ENCODE measurements at regions not wholly inside any gene's neighbourhood (a gene's known extent, or its start where the extent isn't known, plus 50 kb on each side); places are given as distances from the start of the nearest gene placed in this dataset.
"Not testable (repeated sequence)": the region's sequence is repeated elsewhere in the genome, so short reads cannot be mapped to it uniquely, and the experiment has no call there.

DNA sequence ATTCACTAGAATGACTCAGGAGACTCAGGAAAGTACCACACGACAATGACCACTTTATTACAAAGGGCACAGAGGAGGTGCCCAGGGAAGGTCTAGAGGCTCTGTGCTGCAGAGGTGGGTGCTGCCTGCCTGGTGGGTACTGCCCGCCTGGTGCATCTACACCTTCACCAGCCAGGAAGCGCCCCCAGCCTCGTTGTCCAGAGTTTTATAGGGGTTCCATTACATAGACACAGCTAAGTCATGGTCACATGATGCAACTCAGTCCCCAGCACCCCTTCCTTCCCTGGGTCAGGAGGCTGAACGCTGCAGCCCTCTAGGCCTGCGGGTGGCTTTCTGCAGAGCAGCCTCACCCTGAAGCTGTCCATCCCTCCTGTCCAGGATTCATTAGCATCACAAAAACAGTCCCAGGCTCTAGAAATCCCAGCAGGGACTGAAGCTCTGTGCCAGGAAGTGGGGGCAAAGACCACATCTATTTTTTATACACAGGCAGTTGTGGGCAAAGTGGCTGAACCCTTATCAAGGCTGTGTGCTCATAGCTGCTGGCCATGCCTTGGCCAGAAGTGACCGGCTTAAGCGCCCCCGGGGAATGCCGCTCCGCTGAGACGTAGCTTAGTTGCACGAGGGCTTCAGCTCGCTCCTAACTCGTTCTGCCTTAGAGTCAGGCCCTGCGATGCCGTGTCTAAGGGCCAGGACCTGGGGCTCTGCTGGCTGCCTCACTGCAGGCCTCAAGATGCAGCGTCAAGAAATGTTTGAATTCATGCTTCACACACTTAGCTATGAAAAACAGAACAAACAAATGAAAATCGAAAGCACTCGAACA lies 219.0 kb downstream of the GLRX3 start:
- DNase-seq (ENCODE audit: extremely low spot score) = no peak
- CTCF ChIA-PET = no interaction called here
- TF ChIP-seq CTBP1 (IDR thresholded peaks at IDR 0.05; ENCODE audit: borderline replicate concordance) = no peak
- TF ChIP-seq FOXK2 (IDR thresholded peaks at IDR 0.05) = no peak
- no peak for TF ChIP-seq ARNT (IDR thresholded peaks at IDR 0.05)
- TF ChIP-seq ELF4 (IDR thresholded peaks at IDR 0.05) = no peak
- TF ChIP-seq ZNF384 (IDR thresholded peaks at IDR 0.05) = no peak
- no peak for TF ChIP-seq HDGF (IDR thresholded peaks at IDR 0.05; ENCODE audit: borderline replicate concordance)
- TF ChIP-seq SUZ12 (IDR thresholded peaks at IDR 0.05) = no peak
- no peak for TF ChIP-seq BHLHE40 (IDR thresholded peaks at IDR 0.05; ENCODE audit: borderline replicate concordance)
- TF ChIP-seq, protein P1, sequence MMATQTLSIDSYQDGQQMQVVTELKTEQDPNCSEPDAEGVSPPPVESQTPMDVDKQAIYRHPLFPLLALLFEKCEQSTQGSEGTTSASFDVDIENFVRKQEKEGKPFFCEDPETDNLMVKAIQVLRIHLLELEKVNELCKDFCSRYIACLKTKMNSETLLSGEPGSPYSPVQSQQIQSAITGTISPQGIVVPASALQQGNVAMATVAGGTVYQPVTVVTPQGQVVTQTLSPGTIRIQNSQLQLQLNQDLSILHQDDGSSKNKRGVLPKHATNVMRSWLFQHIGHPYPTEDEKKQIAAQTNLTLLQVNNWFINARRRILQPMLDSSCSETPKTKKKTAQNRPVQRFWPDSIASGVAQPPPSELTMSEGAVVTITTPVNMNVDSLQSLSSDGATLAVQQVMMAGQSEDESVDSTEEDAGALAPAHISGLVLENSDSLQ (IDR thresholded peaks at IDR 0.05) = no peak
- TF ChIP-seq TARDBP (IDR thresholded peaks at IDR 0.05) = no peak
- no peak for TF ChIP-seq L3MBTL2 (conservative IDR thresholded peaks at IDR 0.05)
- TF ChIP-seq SP1 (IDR thresholded peaks at IDR 0.05) = no peak
- TF ChIP-seq NFRKB (IDR thresholded peaks at IDR 0.05) = no peak
- no peak for TF ChIP-seq FOXA1 (IDR thresholded peaks at IDR 0.05)
- no peak for TF ChIP-seq LEF1 (IDR thresholded peaks at IDR 0.05; ENCODE audit: borderline replicate concordance)
- no peak for TF ChIP-seq FOXM1 (IDR thresholded peaks at IDR 0.05; ENCODE audit: borderline replicate concordance)
- POLR2A ChIA-PET = no interaction called here

DNA sequence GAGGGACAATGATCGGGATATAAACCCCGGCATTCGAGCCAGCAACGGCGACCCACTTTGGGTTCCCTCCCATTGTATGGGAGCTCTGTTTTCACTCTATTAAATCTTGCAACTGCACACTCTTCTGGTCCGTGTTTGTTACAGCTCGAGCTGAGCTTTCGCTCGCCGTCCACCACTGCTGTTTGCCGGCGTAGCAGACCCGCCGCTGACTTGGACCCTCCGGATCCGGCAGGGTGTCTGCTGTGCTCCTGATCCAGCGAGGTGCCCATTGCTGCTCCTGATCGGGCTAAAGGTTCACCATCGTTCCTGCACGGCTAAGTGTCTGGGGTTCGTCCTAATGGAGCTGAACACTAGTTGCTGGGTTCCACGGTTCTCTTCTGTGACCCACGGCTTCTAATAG lies 220.2 kb downstream of the GLRX3 start:
- DNase-seq (ENCODE audit: extremely low spot score); CTCF ChIA-PET; POLR2A ChIA-PET: not testable (repeated sequence)

DNA sequence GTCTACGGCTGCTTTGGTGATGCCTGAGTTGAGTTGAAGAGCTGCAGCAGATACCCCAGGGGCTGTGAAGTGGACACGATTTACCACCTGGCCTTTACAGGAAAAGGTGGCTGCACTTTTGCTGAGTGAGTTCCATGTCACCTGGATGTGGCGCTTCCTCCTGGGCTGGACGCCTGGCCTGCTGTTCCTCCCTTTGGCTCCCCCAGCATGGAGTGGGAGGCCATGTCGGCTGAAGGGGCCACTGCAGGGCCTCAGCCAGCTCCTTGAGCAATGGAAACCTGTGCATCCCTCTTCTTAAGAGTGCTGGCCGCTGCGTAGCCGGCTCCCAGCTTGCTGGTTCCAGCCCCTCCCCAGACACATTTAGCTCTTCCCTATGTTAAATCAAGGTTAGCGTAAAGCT lies 221.0 kb downstream of the GLRX3 start:
- no peak for DNase-seq (ENCODE audit: extremely low spot score)
- ChIA-PET POLR2A (no interaction called here), CTCF (no interaction called here)
- no peak for TF ChIP-seq CTBP1 (IDR thresholded peaks at IDR 0.05; ENCODE audit: borderline replicate concordance)
- no peak for TF ChIP-seq LEF1 (IDR thresholded peaks at IDR 0.05; ENCODE audit: borderline replicate concordance)
- no peak for TF ChIP-seq ZNF384 (IDR thresholded peaks at IDR 0.05)
- no peak for TF ChIP-seq NFRKB (IDR thresholded peaks at IDR 0.05)
- TF ChIP-seq, protein P1 (IDR thresholded peaks at IDR 0.05) = no peak
- no peak for TF ChIP-seq SP1 (IDR thresholded peaks at IDR 0.05)
- no peak for TF ChIP-seq HDGF (IDR thresholded peaks at IDR 0.05; ENCODE audit: borderline replicate concordance)
- TF ChIP-seq TARDBP (IDR thresholded peaks at IDR 0.05) = no peak
- no peak for TF ChIP-seq FOXK2 (IDR thresholded peaks at IDR 0.05)
- no peak for TF ChIP-seq L3MBTL2 (conservative IDR thresholded peaks at IDR 0.05)
- TF ChIP-seq SUZ12 (IDR thresholded peaks at IDR 0.05) = no peak
- TF ChIP-seq BHLHE40 (IDR thresholded peaks at IDR 0.05; ENCODE audit: borderline replicate concordance) = no peak
- TF ChIP-seq ELF4 (IDR thresholded peaks at IDR 0.05) = no peak
- no peak for TF ChIP-seq FOXM1 (IDR thresholded peaks at IDR 0.05; ENCODE audit: borderline replicate concordance)
- TF ChIP-seq FOXA1 (IDR thresholded peaks at IDR 0.05) = no peak
- no peak for TF ChIP-seq ARNT (IDR thresholded peaks at IDR 0.05)

DNA sequence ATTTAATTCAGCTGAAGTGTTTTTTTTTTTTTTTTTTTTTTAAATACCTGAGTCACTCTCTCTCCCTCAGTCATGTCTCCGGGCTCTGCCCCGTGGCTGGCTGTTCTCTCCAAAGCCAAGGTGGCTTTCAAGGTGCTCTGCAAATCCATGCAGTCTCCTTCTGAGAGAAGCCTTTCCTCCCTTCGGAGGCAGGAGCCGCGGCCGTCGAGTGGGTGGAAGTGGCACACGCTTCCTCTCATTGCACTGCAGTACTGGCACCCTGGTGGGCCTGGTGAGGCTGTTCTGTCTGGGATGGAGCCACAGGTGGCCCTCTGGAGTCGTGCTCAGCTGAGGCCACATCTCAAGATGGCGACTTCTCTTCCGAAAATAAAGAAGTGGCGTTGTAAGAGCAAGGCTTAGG lies 221.8 kb downstream of the GLRX3 start:
- TF ChIP-seq BHLHE40 (IDR thresholded peaks at IDR 0.05; ENCODE audit: borderline replicate concordance) = no peak
- no peak for TF ChIP-seq HDGF (IDR thresholded peaks at IDR 0.05; ENCODE audit: borderline replicate concordance)
- no peak for TF ChIP-seq SP1 (IDR thresholded peaks at IDR 0.05)
- TF ChIP-seq, protein P1 (IDR thresholded peaks at IDR 0.05) = no peak
- no peak for TF ChIP-seq FOXM1 (IDR thresholded peaks at IDR 0.05; ENCODE audit: borderline replicate concordance)
- TF ChIP-seq FOXA1 (IDR thresholded peaks at IDR 0.05) = no peak
- no peak for TF ChIP-seq FOXK2 (IDR thresholded peaks at IDR 0.05)
- ChIA-PET CTCF (no interaction called here), POLR2A (no interaction called here)
- no peak for DNase-seq (ENCODE audit: extremely low spot score)

DNA sequence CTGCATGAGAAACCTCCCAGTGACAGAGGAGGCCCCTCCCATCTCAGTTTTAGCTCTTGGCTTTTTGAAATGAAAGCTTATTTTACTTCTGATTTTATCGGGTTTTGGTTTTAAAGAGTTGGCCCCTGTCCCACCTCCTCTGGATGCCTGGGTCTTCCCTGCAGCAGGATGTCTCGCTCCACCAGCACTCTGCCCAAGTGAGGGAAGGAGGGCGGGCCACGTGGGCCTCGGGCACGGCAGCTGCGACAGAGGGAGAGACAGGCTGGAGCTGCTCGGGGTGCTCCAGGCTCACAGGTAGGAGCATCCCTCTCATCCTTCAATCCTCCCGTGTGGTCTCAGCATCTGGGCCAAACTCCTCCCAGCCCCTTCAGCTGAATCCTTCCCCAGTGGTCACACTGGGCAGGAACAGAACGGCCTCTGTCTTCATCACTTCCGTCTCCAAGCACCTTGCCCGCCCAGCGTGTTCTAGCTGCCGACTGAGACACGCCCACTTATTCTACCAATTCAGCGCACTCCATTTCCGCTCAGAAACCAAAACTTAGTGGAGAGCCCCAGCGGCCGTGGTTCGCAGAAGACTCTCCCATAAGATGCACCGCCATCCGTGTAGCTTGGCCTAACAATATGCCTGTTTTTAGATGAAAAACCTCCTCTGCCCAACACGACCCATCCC lies 222.9 kb downstream of the GLRX3 start:
- TF ChIP-seq LEF1 (IDR thresholded peaks at IDR 0.05; ENCODE audit: borderline replicate concordance) (no peak), SUZ12 (IDR thresholded peaks at IDR 0.05) (no peak), BHLHE40 (IDR thresholded peaks at IDR 0.05; ENCODE audit: borderline replicate concordance) (no peak), CTBP1 (IDR thresholded peaks at IDR 0.05; ENCODE audit: borderline replicate concordance) (no peak), ELF4 (IDR thresholded peaks at IDR 0.05) (no peak), FOXK2 (IDR thresholded peaks at IDR 0.05) (no peak), ZNF384 (IDR thresholded peaks at IDR 0.05) (no peak), HDGF (IDR thresholded peaks at IDR 0.05; ENCODE audit: borderline replicate concordance) (no peak)
- TF ChIP-seq, protein P1 (IDR thresholded peaks at IDR 0.05) = no peak
- no peak for DNase-seq (ENCODE audit: extremely low spot score)
- ChIA-PET CTCF (no interaction called here), POLR2A (no interaction called here)

All from HEK293T (cell line).